ENCODE measurements at regions not wholly inside any gene's neighbourhood (a gene's known extent, or its start where the extent isn't known, plus 50 kb on each side); places are given as distances from the start of the nearest gene placed in this dataset.

- DNase-seq (peak; percentile 54 to 55), FAIRE-seq (no peak)
- Histone ChIP-seq H3K4me1 (ENCODE audit: control insufficient read depth in 3 of 3, insufficient read depth in 2 of 3, low read depth in 1 of 3, low read length in 2 of 3) (peaks cover 0 to 10% (median 0%) of the 10 kb centered on the region in 3 donors), H3K36me3 (ENCODE audit: control insufficient read depth in 3 of 3, insufficient read depth in 2 of 3, low read depth in 1 of 3, low read length in 3 of 3) (no peaks in the 10 kb centered on the region), H3K27me3 (ENCODE audit: control insufficient read depth in 3 of 3, insufficient read depth in 3 of 3, low read length in 3 of 3) (no peaks in the 10 kb centered on the region), H3K9me3 (ENCODE audit: control insufficient read depth in 2 of 2, insufficient read depth in 1 of 2, low read depth in 1 of 2, low read length in 1 of 2) (no peaks in the 10 kb centered on the region), H3K4me3 (ENCODE audit: low read depth in 1 of 3, low read length in 3 of 3) (no peak overlapping the region), H3K27ac (ENCODE audit: low read depth in 1 of 3, low read length in 2 of 3) (no peak overlapping the region)
- WGBS, 3 donors, result 42 to 66% (median 59%) methylated on average over 3 of the region's 3 CpGs
Observed at GRCh38 chr7:140249036-140249806, 72.4 kb upstream of the KDM7A start.

- FAIRE-seq, result no peak
- WGBS, 3 donors, result 77 to 89% (median 80%) methylated on average over 3 of the region's 3 CpGs
Observed at GRCh38 chr7:140247559-140247958, 70.8 kb upstream of the KDM7A start.

GRCh38 chr7:140245611-140246105, 68.9 kb upstream of the KDM7A start:
- Histone ChIP-seq H3K4me3 (ENCODE audit: low read depth in 1 of 3, low read length in 3 of 3) (no peak overlapping the region), H3K9me3 (ENCODE audit: control insufficient read depth in 2 of 2, insufficient read depth in 1 of 2, low read depth in 1 of 2, low read length in 1 of 2) (no peaks in the 10 kb centered on the region), H3K4me1 (ENCODE audit: control insufficient read depth in 3 of 3, insufficient read depth in 2 of 3, low read depth in 1 of 3, low read length in 2 of 3) (peaks cover 0 to 33% (median 6%) of the 10 kb centered on the region in 3 donors), H3K27me3 (ENCODE audit: control insufficient read depth in 3 of 3, insufficient read depth in 3 of 3, low read length in 3 of 3) (no peaks in the 10 kb centered on the region), H3K27ac (ENCODE audit: low read depth in 1 of 3, low read length in 2 of 3) (no peak overlapping the region), H3K36me3 (ENCODE audit: control insufficient read depth in 3 of 3, insufficient read depth in 2 of 3, low read depth in 1 of 3, low read length in 3 of 3) (no peaks in the 10 kb centered on the region)
- DNase-seq (no peak), FAIRE-seq (no peak)
- 94 to 99% (median 99%) methylated on average over 7 of the region's 7 CpGs for WGBS, 3 donors

More at GRCh38 chr7:140247559-140247958, 70.8 kb upstream of the KDM7A start:
- Histone ChIP-seq H3K27me3 (ENCODE audit: control insufficient read depth in 3 of 3, insufficient read depth in 3 of 3, low read length in 3 of 3) (no peaks in the 10 kb centered on the region), H3K4me3 (ENCODE audit: low read depth in 1 of 3, low read length in 3 of 3) (no peak overlapping the region), H3K9me3 (ENCODE audit: control insufficient read depth in 2 of 2, insufficient read depth in 1 of 2, low read depth in 1 of 2, low read length in 1 of 2) (no peaks in the 10 kb centered on the region), H3K36me3 (ENCODE audit: control insufficient read depth in 3 of 3, insufficient read depth in 2 of 3, low read depth in 1 of 3, low read length in 3 of 3) (no peaks in the 10 kb centered on the region), H3K4me1 (ENCODE audit: control insufficient read depth in 3 of 3, insufficient read depth in 2 of 3, low read depth in 1 of 3, low read length in 2 of 3) (peaks cover 0 to 18% (median 0%) of the 10 kb centered on the region in 3 donors), H3K27ac (ENCODE audit: low read depth in 1 of 3, low read length in 2 of 3) (no peak overlapping the region)
- no peak for DNase-seq

- FAIRE-seq (no peak), DNase-seq (peak; percentile 90 to 97)
- Histone ChIP-seq H3K36me3 (ENCODE audit: control insufficient read depth in 3 of 3, insufficient read depth in 2 of 3, low read depth in 1 of 3, low read length in 3 of 3) (no peaks in the 10 kb centered on the region), H3K27me3 (ENCODE audit: control insufficient read depth in 3 of 3, insufficient read depth in 3 of 3, low read length in 3 of 3) (no peaks in the 10 kb centered on the region), H3K9me3 (ENCODE audit: control insufficient read depth in 2 of 2, insufficient read depth in 1 of 2, low read depth in 1 of 2, low read length in 1 of 2) (no peaks in the 10 kb centered on the region), H3K27ac (ENCODE audit: low read depth in 1 of 3, low read length in 2 of 3) (peak overlapping the region; percentile 78 to 99 (median 98)), H3K4me3 (ENCODE audit: low read depth in 1 of 3, low read length in 3 of 3) (no peak overlapping the region), H3K4me1 (ENCODE audit: control insufficient read depth in 3 of 3, insufficient read depth in 2 of 3, low read depth in 1 of 3, low read length in 2 of 3) (peaks cover 2 to 53% (median 10%) of the 10 kb centered on the region in 3 donors)
- 6 to 27% (median 21%) methylated on average over 4 of the region's 4 CpGs for WGBS, 3 donors
Observed at GRCh38 chr7:140242057-140243031, 65.6 kb upstream of the KDM7A start.

GRCh38 chr7:140239653-140239935, 62.8 kb upstream of the KDM7A start:
- Histone ChIP-seq H3K4me1 (ENCODE audit: control insufficient read depth in 3 of 3, insufficient read depth in 2 of 3, low read depth in 1 of 3, low read length in 2 of 3) (peaks cover 2 to 60% (median 10%) of the 10 kb centered on the region in 3 donors), H3K9me3 (ENCODE audit: control insufficient read depth in 2 of 2, insufficient read depth in 1 of 2, low read depth in 1 of 2, low read length in 1 of 2) (no peaks in the 10 kb centered on the region), H3K27ac (ENCODE audit: low read depth in 1 of 3, low read length in 2 of 3) (peak overlapping the region; percentile 76 to 90 (median 76)), H3K4me3 (ENCODE audit: low read depth in 1 of 3, low read length in 3 of 3) (no peak overlapping the region), H3K27me3 (ENCODE audit: control insufficient read depth in 3 of 3, insufficient read depth in 3 of 3, low read length in 3 of 3) (no peaks in the 10 kb centered on the region), H3K36me3 (ENCODE audit: control insufficient read depth in 3 of 3, insufficient read depth in 2 of 3, low read depth in 1 of 3, low read length in 3 of 3) (no peaks in the 10 kb centered on the region)
- FAIRE-seq, result no peak
- peak; percentile 25 to 56 for DNase-seq
- 30 to 67% (median 42%) methylated on average over 2 of the region's 2 CpGs for WGBS, 3 donors

GRCh38 chr7:140238778-140239652, 62.2 kb upstream of the KDM7A start:
- DNase-seq (peak; percentile 90 to 98), FAIRE-seq (no peak)
- WGBS, 3 donors, result 22 to 58% (median 45%) methylated on average over 15 of the region's 15 CpGs
- Histone ChIP-seq H3K4me1 (ENCODE audit: control insufficient read depth in 3 of 3, insufficient read depth in 2 of 3, low read depth in 1 of 3, low read length in 2 of 3) (peaks cover 2 to 59% (median 10%) of the 10 kb centered on the region in 3 donors), H3K27ac (ENCODE audit: low read depth in 1 of 3, low read length in 2 of 3) (peak overlapping the region; percentile 76 to 90 (median 82)), H3K4me3 (ENCODE audit: low read depth in 1 of 3, low read length in 3 of 3) (no peak overlapping the region), H3K9me3 (ENCODE audit: control insufficient read depth in 2 of 2, insufficient read depth in 1 of 2, low read depth in 1 of 2, low read length in 1 of 2) (no peaks in the 10 kb centered on the region), H3K27me3 (ENCODE audit: control insufficient read depth in 3 of 3, insufficient read depth in 3 of 3, low read length in 3 of 3) (no peaks in the 10 kb centered on the region), H3K36me3 (ENCODE audit: control insufficient read depth in 3 of 3, insufficient read depth in 2 of 3, low read depth in 1 of 3, low read length in 3 of 3) (no peaks in the 10 kb centered on the region)

- 89 to 95% (median 93%) methylated on average over 4 of the region's 4 CpGs for WGBS, 3 donors
Observed at GRCh38 chr7:140237390-140237789, 60.6 kb upstream of the KDM7A start.

More at GRCh38 chr7:140237390-140237789, 60.6 kb upstream of the KDM7A start:
- H3K36me3 ChIP-seq (ENCODE audit: control insufficient read depth in 3 of 3, insufficient read depth in 2 of 3, low read depth in 1 of 3, low read length in 3 of 3), result no peaks in the 10 kb centered on the region
- peak overlapping the region in 1 of 3 donors; percentile 82 for H3K27ac ChIP-seq (ENCODE audit: low read depth in 1 of 3, low read length in 2 of 3)
- H3K9me3 ChIP-seq (ENCODE audit: control insufficient read depth in 2 of 2, insufficient read depth in 1 of 2, low read depth in 1 of 2, low read length in 1 of 2), result no peaks in the 10 kb centered on the region
- H3K27me3 ChIP-seq (ENCODE audit: control insufficient read depth in 3 of 3, insufficient read depth in 3 of 3, low read length in 3 of 3), result no peaks in the 10 kb centered on the region
- FAIRE-seq (no peak), DNase-seq (no peak)
- no peak overlapping the region for H3K4me3 ChIP-seq (ENCODE audit: low read depth in 1 of 3, low read length in 3 of 3)
- peaks cover 2 to 58% (median 14%) of the 10 kb centered on the region in 3 donors for H3K4me1 ChIP-seq (ENCODE audit: control insufficient read depth in 3 of 3, insufficient read depth in 2 of 3, low read depth in 1 of 3, low read length in 2 of 3)

All from small intestine (tissue), 7 donors.